GM13977 (cell line): ENCODE measurements at regions not wholly inside any gene's neighbourhood (a gene's known extent, or its start where the extent isn't known, plus 50 kb on each side); places are given as distances from the start of the nearest gene placed in this dataset.

Experiments
- DNase-seq: peaks from one replicate; pipeline ENCODE4 v3.0.0; 2012; ENCODE audit warnings: low spot score
- in situ Hi-C: fragments of 300-500 bp; cut with MboI; formaldehyde crosslinking; loops from one replicate; pipeline ENCODE4 v1.12.0; 2022; ENCODE audit warnings: low sequenced_read_pairs, low pct_unique_long_range_greater_than_20kb, mixed read lengths, inconsistent platforms; ENCODE audit not compliant: unreplicated experiment
- TF ChIP-seq, protein P1 (sequence below): IDR thresholded peaks from 2 replicates; pipeline ENCODE4 v1.5.1; 2012; ENCODE audit warnings: mild to moderate bottlenecking, control low read depth; ENCODE audit not compliant: insufficient read depth; ENCODE audit errors: extremely low read depth, missing control alignments

DNA sequence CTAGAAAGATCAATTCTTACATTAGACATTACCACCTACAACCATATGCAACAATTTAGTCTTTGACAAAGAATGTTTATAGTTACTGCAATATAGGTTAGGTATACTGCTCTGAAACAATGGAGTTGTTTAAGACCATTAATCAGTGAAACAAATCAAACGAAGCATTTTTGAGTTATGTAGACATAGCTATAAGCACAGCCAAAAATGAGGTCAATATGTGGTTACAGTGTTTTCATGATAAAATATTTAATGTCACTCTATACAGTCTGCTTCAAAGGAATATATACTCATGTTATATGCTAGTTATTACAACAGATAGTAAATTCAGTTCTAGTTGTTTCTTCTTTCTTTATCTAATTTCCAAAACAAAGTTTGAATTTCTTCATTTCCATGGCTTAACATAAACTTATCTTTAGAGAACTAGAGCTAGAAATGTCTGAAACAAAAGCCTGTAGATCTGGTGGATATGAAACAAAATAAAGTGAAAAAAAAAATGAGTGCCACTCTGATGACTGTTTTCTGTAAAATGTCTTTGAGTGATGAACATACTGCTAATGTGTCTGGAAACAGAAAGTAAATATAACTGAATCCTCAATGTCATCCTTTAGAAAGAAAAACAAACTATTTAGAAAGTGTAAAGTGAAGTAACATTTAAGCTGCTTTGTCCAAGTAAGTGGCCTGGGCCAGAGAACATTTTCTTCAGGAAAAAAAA lies 809.0 kb downstream of the FAT4 start:
- in situ Hi-C loops, result no loop called here
- no peak for DNase-seq
- TF ChIP-seq, protein P1, sequence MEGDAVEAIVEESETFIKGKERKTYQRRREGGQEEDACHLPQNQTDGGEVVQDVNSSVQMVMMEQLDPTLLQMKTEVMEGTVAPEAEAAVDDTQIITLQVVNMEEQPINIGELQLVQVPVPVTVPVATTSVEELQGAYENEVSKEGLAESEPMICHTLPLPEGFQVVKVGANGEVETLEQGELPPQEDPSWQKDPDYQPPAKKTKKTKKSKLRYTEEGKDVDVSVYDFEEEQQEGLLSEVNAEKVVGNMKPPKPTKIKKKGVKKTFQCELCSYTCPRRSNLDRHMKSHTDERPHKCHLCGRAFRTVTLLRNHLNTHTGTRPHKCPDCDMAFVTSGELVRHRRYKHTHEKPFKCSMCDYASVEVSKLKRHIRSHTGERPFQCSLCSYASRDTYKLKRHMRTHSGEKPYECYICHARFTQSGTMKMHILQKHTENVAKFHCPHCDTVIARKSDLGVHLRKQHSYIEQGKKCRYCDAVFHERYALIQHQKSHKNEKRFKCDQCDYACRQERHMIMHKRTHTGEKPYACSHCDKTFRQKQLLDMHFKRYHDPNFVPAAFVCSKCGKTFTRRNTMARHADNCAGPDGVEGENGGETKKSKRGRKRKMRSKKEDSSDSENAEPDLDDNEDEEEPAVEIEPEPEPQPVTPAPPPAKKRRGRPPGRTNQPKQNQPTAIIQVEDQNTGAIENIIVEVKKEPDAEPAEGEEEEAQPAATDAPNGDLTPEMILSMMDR, result no peak

DNA sequence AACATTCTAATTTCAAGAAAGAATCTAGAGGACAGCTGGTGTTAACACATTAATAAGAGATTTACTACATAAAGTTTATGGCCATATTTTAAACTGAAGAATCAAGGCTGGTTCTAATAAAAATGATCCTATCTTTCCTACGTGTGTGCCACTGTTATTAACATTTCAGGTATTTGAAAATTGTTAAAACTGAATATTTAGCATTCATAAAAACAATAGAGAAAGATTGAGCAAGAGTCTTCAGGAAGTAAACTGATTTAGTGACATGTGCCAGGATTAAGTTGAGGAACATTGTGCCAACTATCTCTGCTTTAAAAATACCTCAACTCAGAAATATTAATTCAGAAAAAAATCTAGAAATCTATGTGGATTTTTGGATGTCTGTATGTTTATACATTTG lies 810.1 kb downstream of the FAT4 start:
- TF ChIP-seq, protein P1, result no peak
- no peak for DNase-seq
- in situ Hi-C loops, result no loop called here

DNA sequence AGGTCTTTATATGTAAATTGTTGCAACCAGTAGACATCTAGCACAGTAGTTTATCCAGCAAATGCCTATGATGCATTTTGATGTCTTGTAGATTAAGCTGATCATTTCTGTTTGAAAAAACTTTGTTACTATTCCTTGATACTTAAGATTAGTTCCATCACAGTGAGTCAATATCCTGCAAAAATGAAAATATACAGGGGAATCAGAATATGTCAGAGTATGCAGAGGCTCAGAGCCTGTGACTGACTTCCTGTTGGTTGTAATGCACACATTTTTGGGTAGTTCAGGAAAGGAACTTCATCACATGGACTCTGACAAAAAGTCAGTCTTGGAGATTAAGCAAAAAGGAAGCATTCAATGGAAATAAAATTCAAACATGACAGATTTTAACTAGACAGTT lies 815.5 kb downstream of the FAT4 start:
- DNase-seq, result no peak
- TF ChIP-seq, protein P1, result no peak
- in situ Hi-C loops, result no loop called here

DNA sequence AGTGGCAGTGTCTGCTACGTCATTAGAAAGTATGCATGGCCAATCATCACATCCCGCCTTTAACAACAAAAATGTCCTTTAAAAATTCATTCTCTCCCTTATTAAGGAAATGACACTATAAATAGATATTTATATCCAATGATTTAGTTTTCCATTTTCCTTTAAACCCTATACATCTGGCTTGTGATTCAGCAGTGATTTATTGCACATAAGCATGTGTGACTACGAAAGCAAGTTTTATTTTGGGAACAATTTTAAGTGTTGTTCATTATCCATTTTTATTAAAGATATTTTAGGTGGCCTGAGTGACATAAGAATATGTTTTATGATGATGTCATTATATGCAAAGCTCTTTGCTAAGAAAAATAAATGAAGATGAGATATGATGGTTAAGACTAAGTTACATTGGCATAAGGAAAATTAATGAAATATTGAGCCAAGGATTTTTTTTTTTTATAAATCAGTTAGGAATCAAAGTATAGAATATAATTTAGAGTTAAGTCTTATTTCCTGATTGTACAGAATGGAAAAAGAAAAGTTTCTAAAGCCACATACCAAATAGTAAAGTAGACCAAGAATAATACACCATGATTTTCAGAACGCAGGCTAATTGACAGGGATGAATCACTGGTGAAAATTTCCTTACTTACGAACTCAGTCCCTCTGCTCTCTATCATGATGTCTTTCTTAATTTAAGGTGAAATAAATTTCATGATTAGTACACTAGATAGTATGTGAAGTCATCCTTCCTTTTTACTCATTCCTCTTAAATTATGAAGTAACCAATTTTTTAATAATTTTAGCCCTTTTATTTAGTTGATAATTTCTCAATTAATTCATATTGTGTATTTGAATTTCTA lies 822.4 kb downstream of the FAT4 start:
- in situ Hi-C loops, result no loop called here
- TF ChIP-seq, protein P1, result no peak
- DNase-seq, result no peak

DNA sequence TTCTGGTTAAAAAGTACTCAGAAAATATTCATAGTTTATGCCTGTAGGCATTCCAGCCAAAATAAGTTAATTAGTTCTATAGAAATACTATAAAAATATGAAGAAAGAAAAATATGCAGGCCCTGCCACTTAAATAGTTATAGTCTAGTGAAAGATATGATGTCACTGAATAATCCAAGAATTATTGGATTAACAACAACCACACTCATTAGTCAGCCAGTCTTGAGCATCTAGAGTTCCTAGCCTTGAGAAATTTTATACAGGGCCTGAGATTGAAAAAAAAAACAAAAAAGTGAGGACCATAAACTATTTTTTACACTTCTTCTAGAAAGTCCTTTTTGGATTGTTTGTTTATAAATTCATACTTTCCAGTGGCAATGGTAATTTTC lies 823.0 kb downstream of the FAT4 start:
- TF ChIP-seq, protein P1, result no peak
- in situ Hi-C loops, result no loop called here
- no peak for DNase-seq

DNA sequence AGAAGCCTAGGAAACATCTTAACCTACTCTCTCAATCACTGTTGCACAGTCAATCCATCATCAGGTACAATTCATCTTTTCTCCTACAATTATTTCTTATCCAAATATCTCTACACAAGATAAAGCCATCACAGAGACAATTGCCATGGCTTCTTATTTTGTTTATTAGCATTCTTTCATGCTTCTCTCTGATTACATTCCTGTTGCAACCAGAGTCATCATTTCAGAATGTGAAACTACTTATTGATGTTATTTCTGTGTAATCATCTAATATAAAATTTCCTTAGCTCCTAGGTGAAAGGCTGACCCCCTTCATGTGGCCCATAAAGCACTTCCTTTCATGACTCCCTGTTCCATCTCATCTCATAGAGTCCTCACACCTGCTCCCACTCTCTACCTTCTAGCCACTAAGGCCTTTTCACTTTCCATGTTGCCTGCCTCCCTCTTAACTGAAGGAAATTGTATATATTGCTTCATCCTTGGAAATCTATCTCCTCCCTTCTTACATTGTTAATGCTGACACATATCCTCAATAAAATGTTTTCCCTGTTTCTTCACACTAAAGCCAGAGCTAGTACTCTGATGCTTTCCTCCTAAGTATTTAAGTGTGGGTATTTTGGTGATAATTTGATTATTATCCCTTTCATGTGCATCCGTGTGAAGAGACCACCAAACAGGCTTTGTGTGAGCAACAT lies 829.9 kb downstream of the FAT4 start:
- in situ Hi-C loops, result no loop called here
- TF ChIP-seq, protein P1, result no peak
- no peak for DNase-seq
